PFSK-1 (cell line): ENCODE measurements at regions not wholly inside any gene's neighbourhood (a gene's known extent, or its start where the extent isn't known, plus 50 kb on each side); places are given as distances from the start of the nearest gene placed in this dataset.

Source experiments
- SIN3A ChIP-seq: IDR thresholded peaks from 2 replicates; pipeline ENCODE4 v1.6.1; 2012; ENCODE audit warnings: mild to moderate bottlenecking, low read length, moderate library complexity, borderline replicate concordance; ENCODE audit not compliant: insufficient read depth
- TF ChIP-seq, protein P1 (sequence below), 2 experiments: IDR thresholded peaks; 2 replicates each; pipeline versions ENCODE4 v1.6.1 to v1.8.0; 2011 to 2012; ENCODE audit warnings: low read depth in 2 of 2, low read length in 2 of 2, control low read depth in 1 of 2, inconsistent platforms in 1 of 2, mild to moderate bottlenecking in 1 of 2, moderate library complexity in 1 of 2; ENCODE audit not compliant: insufficient read depth in 1 of 2

DNA sequence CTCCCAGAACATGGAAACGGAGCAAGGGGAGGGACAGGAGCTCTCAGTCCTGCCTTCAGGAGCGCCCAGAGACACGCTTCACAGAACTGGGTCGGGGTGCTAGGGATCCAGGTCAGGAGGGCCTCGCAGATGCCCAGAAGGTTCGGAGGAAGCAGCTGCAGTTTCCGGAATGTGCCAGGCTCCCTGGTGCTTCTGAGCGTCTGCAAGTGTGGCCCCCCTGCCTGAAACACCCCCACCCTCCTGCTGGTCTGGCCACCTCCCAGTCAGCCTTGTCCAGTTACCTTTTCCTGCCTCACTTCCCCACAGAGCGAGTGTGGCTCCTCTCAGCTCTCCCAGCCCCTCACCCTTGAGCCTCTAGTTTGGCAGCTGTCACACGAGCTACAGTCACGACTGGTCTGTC is 88.3 kb upstream of the TAF1B start:
- TF ChIP-seq SIN3A = no peak
- TF ChIP-seq, protein P1, sequence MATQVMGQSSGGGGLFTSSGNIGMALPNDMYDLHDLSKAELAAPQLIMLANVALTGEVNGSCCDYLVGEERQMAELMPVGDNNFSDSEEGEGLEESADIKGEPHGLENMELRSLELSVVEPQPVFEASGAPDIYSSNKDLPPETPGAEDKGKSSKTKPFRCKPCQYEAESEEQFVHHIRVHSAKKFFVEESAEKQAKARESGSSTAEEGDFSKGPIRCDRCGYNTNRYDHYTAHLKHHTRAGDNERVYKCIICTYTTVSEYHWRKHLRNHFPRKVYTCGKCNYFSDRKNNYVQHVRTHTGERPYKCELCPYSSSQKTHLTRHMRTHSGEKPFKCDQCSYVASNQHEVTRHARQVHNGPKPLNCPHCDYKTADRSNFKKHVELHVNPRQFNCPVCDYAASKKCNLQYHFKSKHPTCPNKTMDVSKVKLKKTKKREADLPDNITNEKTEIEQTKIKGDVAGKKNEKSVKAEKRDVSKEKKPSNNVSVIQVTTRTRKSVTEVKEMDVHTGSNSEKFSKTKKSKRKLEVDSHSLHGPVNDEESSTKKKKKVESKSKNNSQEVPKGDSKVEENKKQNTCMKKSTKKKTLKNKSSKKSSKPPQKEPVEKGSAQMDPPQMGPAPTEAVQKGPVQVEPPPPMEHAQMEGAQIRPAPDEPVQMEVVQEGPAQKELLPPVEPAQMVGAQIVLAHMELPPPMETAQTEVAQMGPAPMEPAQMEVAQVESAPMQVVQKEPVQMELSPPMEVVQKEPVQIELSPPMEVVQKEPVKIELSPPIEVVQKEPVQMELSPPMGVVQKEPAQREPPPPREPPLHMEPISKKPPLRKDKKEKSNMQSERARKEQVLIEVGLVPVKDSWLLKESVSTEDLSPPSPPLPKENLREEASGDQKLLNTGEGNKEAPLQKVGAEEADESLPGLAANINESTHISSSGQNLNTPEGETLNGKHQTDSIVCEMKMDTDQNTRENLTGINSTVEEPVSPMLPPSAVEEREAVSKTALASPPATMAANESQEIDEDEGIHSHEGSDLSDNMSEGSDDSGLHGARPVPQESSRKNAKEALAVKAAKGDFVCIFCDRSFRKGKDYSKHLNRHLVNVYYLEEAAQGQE (IDR thresholded peaks at IDR 0.05; ENCODE audit: insufficient read depth in 1 of 2, low read depth in 2 of 2, low read length in 2 of 2) = no peak
